Erythroblast (primary cell): ENCODE measurements at regions not wholly inside any gene's neighbourhood (a gene's known extent, or its start where the extent isn't known, plus 50 kb on each side); places are given as distances from the start of the nearest gene placed in this dataset.

Experiments used
- GATA1 ChIP-seq: IDR thresholded peaks from 2 replicates; pipeline ENCODE4 v1.6.1; 2011; ENCODE audit warnings: low read depth, mild to moderate bottlenecking, control low read depth, low read length, moderate library complexity
- POLR2A ChIP-seq: IDR thresholded peaks from 2 replicates; pipeline ENCODE4 v1.6.1; 2011; ENCODE audit warnings: mild to moderate bottlenecking, low read length

GRCh38 chr5:61597684-61598083, 265.6 kb downstream of the ZSWIM6 start:
- TF ChIP-seq POLR2A (no peak), GATA1 (no peak)
